Esophagus squamous epithelium (tissue), 5 donors: ENCODE measurements at regions not wholly inside any gene's neighbourhood (a gene's known extent, or its start where the extent isn't known, plus 50 kb on each side); places are given as distances from the start of the nearest gene placed in this dataset.

Experiments
- DNase-seq: peaks from one replicate; lab custom pipeline; 2025; lab: John Stamatoyannopoulos, UW
- H3K27ac ChIP-seq, 4 donors: fragments of 200-600 bp; sonication (generic); one replicate each; pipeline ENCODE4 v1.5.1; 2016 to 2019; ENCODE audit warnings: mild to moderate bottlenecking in 1 of 4
- H3K27me3 ChIP-seq, 4 donors: fragments of 200-600 bp; sonication (generic); 1 replicate in 3 of 4; 2 replicates in 1 of 4; pipeline versions ENCODE4 v1.5.1 to v1.6.0; 2017 to 2021; ENCODE audit warnings: antibody characterized with exemption in 1 of 4
- H3K36me3 ChIP-seq, 3 donors: fragments of 200-600 bp; sonication (generic); one replicate each; pipeline ENCODE4 v1.5.1; 2016 to 2019
- H3K4me1 ChIP-seq, 3 donors: fragments of 200-600 bp; sonication (generic); one replicate each; pipeline ENCODE4 v1.5.1; 2017 to 2019
- H3K4me3 ChIP-seq, 4 donors: fragments of 200-600 bp; sonication (generic); 1 replicate in 3 of 4; 2 replicates in 1 of 4; pipeline ENCODE4 v1.5.1; 2016 to 2019; ENCODE audit warnings: mild to moderate bottlenecking in 2 of 4, moderate library complexity in 1 of 4
- H3K9me3 ChIP-seq, 3 donors: fragments of 200-600 bp; sonication (generic); one replicate each; pipeline ENCODE4 v1.5.1; 2016 to 2019
- CTCF ChIP-seq, 6 experiments: fragments of 450-650 bp in 4 of 6; fragments of 200-600 bp in 2 of 6; sonication (generic) in 2 of 6; IDR thresholded peaks; one replicate each; pipeline ENCODE4 v1.5.1; 2016 to 2019; ENCODE audit warnings: antibody characterized with exemption in 6 of 6, mild to moderate bottlenecking in 4 of 6, moderate library complexity in 4 of 6
- POLR2A ChIP-seq, 4 donors: fragments of 450-650 bp; IDR thresholded peaks; one replicate each; pipeline ENCODE4 v1.6.1; 2017; ENCODE audit warnings: antibody characterized with exemption in 4 of 4, mild to moderate bottlenecking in 4 of 4, moderate library complexity in 3 of 4
- WGBS, 2 donors: methylation state at CpG; one replicate each; pipeline ENCODE4 v1.1.5; 2018; 5-methylcytosine and 5-hydroxymethylcytosine counted together
- intact Hi-C: fragments of 100-400 bp; cut with DNase I; formaldehyde crosslinking; loops from one replicate; pipeline ENCODE4 v1.15.0; 2022
- donor health status: DM: yes; HTN: yes; CAD: no.

- DNase-seq, result no peak
- Histone ChIP-seq H3K27me3 (no peaks in the 10 kb centered on the region), H3K9me3 (no peaks in the 10 kb centered on the region), H3K4me3 (no peak overlapping the region), H3K27ac (no peak overlapping the region), H3K36me3 (no peaks in the 10 kb centered on the region), H3K4me1 (no peaks in the 10 kb centered on the region)
- intact Hi-C loops, result no loop called here
- TF ChIP-seq POLR2A (IDR thresholded peaks at IDR 0.05), result no peak
- no peak for TF ChIP-seq CTCF (IDR thresholded peaks at IDR 0.05)
- 71 to 89% methylated on average over 1 of the region's 1 CpG for WGBS, 2 donors
Measured at GRCh38 chr5:166027582-166027981, 2263.9 kb upstream of the WWC1 start.

GRCh38 chr5:166031926-166032325 is 2259.5 kb upstream of the WWC1 start:
- H3K9me3 ChIP-seq, result no peaks in the 10 kb centered on the region
- no peaks in the 10 kb centered on the region for H3K27me3 ChIP-seq
- TF ChIP-seq CTCF (IDR thresholded peaks at IDR 0.05), result no peak
- no peak for TF ChIP-seq POLR2A (IDR thresholded peaks at IDR 0.05)
- 49 to 66% methylated on average over 2 of the region's 2 CpGs for WGBS, 2 donors
- intact Hi-C loops, result no loop called here
- H3K4me3 ChIP-seq, result no peak overlapping the region
- H3K4me1 ChIP-seq, result no peaks in the 10 kb centered on the region
- H3K27ac ChIP-seq, result no peak overlapping the region
- no peak for DNase-seq
- H3K36me3 ChIP-seq, result no peaks in the 10 kb centered on the region

GRCh38 chr5:166032601-166033000 is 2258.8 kb upstream of the WWC1 start:
- no peak for TF ChIP-seq POLR2A (IDR thresholded peaks at IDR 0.05)
- no peak for TF ChIP-seq CTCF (IDR thresholded peaks at IDR 0.05)
- Histone ChIP-seq H3K36me3 (no peaks in the 10 kb centered on the region), H3K4me1 (no peaks in the 10 kb centered on the region), H3K27me3 (no peaks in the 10 kb centered on the region), H3K27ac (no peak overlapping the region), H3K9me3 (no peaks in the 10 kb centered on the region), H3K4me3 (no peak overlapping the region)
- DNase-seq, result no peak
- WGBS, 2 donors, result 38 to 56% methylated on average over 1 of the region's 1 CpG
- intact Hi-C loops, result no loop called here

- Histone ChIP-seq H3K36me3 (no peaks in the 10 kb centered on the region), H3K4me1 (no peaks in the 10 kb centered on the region), H3K9me3 (no peaks in the 10 kb centered on the region), H3K4me3 (no peak overlapping the region), H3K27me3 (no peaks in the 10 kb centered on the region), H3K27ac (no peak overlapping the region)
- no peak for TF ChIP-seq POLR2A (IDR thresholded peaks at IDR 0.05)
- TF ChIP-seq CTCF (IDR thresholded peaks at IDR 0.05), result no peak
- 33 to 37% methylated on average over 2 of the region's 2 CpGs for WGBS, 2 donors
- DNase-seq, result no peak
- intact Hi-C loops, result no loop called here
Measured at GRCh38 chr5:166045961-166046360, 2245.5 kb upstream of the WWC1 start.

- Histone ChIP-seq H3K4me1 (no peaks in the 10 kb centered on the region), H3K4me3 (no peak overlapping the region), H3K27me3 (no peaks in the 10 kb centered on the region), H3K27ac (no peak overlapping the region), H3K9me3 (no peaks in the 10 kb centered on the region), H3K36me3 (no peaks in the 10 kb centered on the region)
- no peak for TF ChIP-seq POLR2A (IDR thresholded peaks at IDR 0.05)
- TF ChIP-seq CTCF (IDR thresholded peaks at IDR 0.05), result no peak
- DNase-seq, result no peak
- intact Hi-C loops, result no loop called here
- 13 to 50% methylated on average over 1 of the region's 1 CpG for WGBS, 2 donors
Measured at GRCh38 chr5:166046956-166047355, 2244.5 kb upstream of the WWC1 start.
